Endothelial cell of umbilical vein (primary cell): ENCODE measurements at regions not wholly inside any gene's neighbourhood (a gene's known extent, or its start where the extent isn't known, plus 50 kb on each side); places are given as distances from the start of the nearest gene placed in this dataset.

Experiments used
- BruUV-seq: library from RNA; stranded (reverse); fragments of 400-500 nt; replicated peaks from 2 replicates; lab custom pipeline; 2021; lab: Mats Ljungman, UMichigan
- CTCF ChIA-PET: fragments of 300-600, 350-600 bp; sonication (Branson Sonifier 250); formaldehyde crosslinking; loops from one replicate; lab custom pipeline; 2021; ENCODE audit warnings: antibody characterized with exemption, inconsistent platforms; lab: Charles Lee
- POLR2A ChIA-PET: fragments of 300-600, 350-600 bp; sonication (Branson Sonifier 250); formaldehyde crosslinking; loops from one replicate; lab custom pipeline; 2021; ENCODE audit warnings: antibody characterized with exemption, inconsistent platforms; lab: Charles Lee
- DNase-seq: peaks from one replicate; pipeline ENCODE4 v3.0.0-alpha.2; 2011; ENCODE audit warnings: low read depth, low spot score
- FAIRE-seq: peaks from 2 replicates; lab custom pipeline; 2011; peaks lifted over from hg19 to GRCh38; lab: Jason Lieb, UNC
- H2AFZ ChIP-seq: 2 replicates; pipeline ENCODE4 v1.6.0; 2012; ENCODE audit warnings: low read depth, low read length, control low read depth, inconsistent platforms
- H3K27ac ChIP-seq: 2 replicates; pipeline ENCODE4 v1.5.1; 2011; ENCODE audit warnings: low read depth, mild to moderate bottlenecking, control low read depth, low read length, moderate library complexity; ENCODE audit not compliant: insufficient read depth
- H3K27me3 ChIP-seq, 2 experiments: 2 replicates each; pipeline versions ENCODE4 v1.6.0 to v1.6.1; 2011; ENCODE audit warnings: low read length in 2 of 2, mixed read lengths in 1 of 2; ENCODE audit not compliant: control insufficient read depth in 2 of 2, insufficient read depth in 2 of 2
- H3K36me3 ChIP-seq, 2 experiments: 2 replicates in 1 of 2; 3 replicates in 1 of 2; pipeline ENCODE4 v1.5.1; 2011; ENCODE audit warnings: low read length in 2 of 2, mild to moderate bottlenecking in 1 of 2, moderate library complexity in 1 of 2; ENCODE audit not compliant: control insufficient read depth in 2 of 2, insufficient read depth in 2 of 2; ENCODE audit errors: extremely low read depth in 1 of 2
- H3K4me1 ChIP-seq: 3 replicates; pipeline ENCODE4 v1.5.1; 2011; ENCODE audit warnings: mild to moderate bottlenecking, low read length; ENCODE audit not compliant: control insufficient read depth, insufficient read depth; ENCODE audit errors: extremely low read depth
- H3K4me2 ChIP-seq: 2 replicates; pipeline ENCODE4 v1.6.1; 2011; ENCODE audit warnings: low read length, control low read depth, mixed read lengths; ENCODE audit not compliant: insufficient read depth
- H3K4me3 ChIP-seq, 3 experiments: fragments of 200-600 bp in 1 of 3; sonication (generic), shearing (Covaris generic) in 1 of 3; replicated peaks in 1 of 3; 2 replicates each; pipeline ENCODE4 v1.5.1; 2011 to 2016; ENCODE audit warnings: control low read depth in 3 of 3, low read length in 3 of 3, mild to moderate bottlenecking in 2 of 3, inconsistent platforms in 1 of 3, low read depth in 1 of 3, moderate library complexity in 1 of 3; ENCODE audit not compliant: insufficient read depth in 1 of 3
- H3K79me2 ChIP-seq: 2 replicates; pipeline ENCODE4 v1.6.0; 2012; ENCODE audit warnings: low read length, inconsistent platforms; ENCODE audit not compliant: control insufficient read depth, insufficient read depth
- H3K9ac ChIP-seq: replicated peaks from 2 replicates; pipeline ENCODE3; 2011; ENCODE audit warnings: low read length, control low read depth; ENCODE audit not compliant: insufficient read depth; ENCODE audit errors: extremely low read depth
- H3K9me1 ChIP-seq: replicated peaks from 3 replicates; pipeline ENCODE4 v1.6.0; 2011; ENCODE audit warnings: mild to moderate bottlenecking, low read length; ENCODE audit not compliant: control insufficient read depth, insufficient read depth; ENCODE audit errors: extremely low read depth
- H3K9me3 ChIP-seq: replicated peaks from 2 replicates; pipeline ENCODE4 v1.5.1; 2012; ENCODE audit warnings: low read length, inconsistent platforms; ENCODE audit not compliant: control insufficient read depth, insufficient read depth
- H4K20me1 ChIP-seq: replicated peaks from 2 replicates; pipeline ENCODE3; 2011; ENCODE audit warnings: mild to moderate bottlenecking, low read length; ENCODE audit not compliant: control insufficient read depth, insufficient read depth; ENCODE audit errors: extremely low read depth
- FOS ChIP-seq: IDR thresholded peaks from 2 replicates; pipeline ENCODE4 v1.6.1; 2011; ENCODE audit warnings: mild to moderate bottlenecking, low read length, moderate library complexity, borderline replicate concordance; ENCODE audit not compliant: insufficient read depth
- GATA2 ChIP-seq: IDR thresholded peaks from 2 replicates; pipeline ENCODE4 v1.7.0; 2011; ENCODE audit warnings: low read depth, mild to moderate bottlenecking, moderate library complexity, mixed read lengths, low read length; ENCODE audit not compliant: insufficient read length, insufficient read depth
- POLR2A ChIP-seq: IDR thresholded peaks from 2 replicates; pipeline ENCODE4 v1.6.1; 2012; ENCODE audit warnings: low read depth, mild to moderate bottlenecking, control low read depth, low read length
- POLR2AphosphoS5 ChIP-seq: IDR thresholded peaks from 2 replicates; pipeline ENCODE4 v1.6.1; 2012; ENCODE audit warnings: low read depth, mild to moderate bottlenecking, control low read depth, low read length, moderate library complexity; ENCODE audit not compliant: insufficient read depth
- dilution Hi-C: fragments of 300-500 bp; cut with MboI; formaldehyde crosslinking; loops from one replicate; pipeline ENCODE4 v1.15.0; 2019; ENCODE audit warnings: low sequenced_read_pairs; ENCODE audit not compliant: extremely low pct_ligation_motif_present
- intact Hi-C: fragments of 100-400 bp; cut with micrococcal nuclease; formaldehyde crosslinking; loops from one replicate; pipeline ENCODE4 v1.10.0; 2022
- TF ChIP-seq, protein P1 (sequence below), 2 donors: IDR thresholded peaks; 1 replicate in 1 of 2; 2 replicates in 1 of 2; pipeline ENCODE4 v1.5.1; 2011; ENCODE audit warnings: low read length in 2 of 2, mild to moderate bottlenecking in 2 of 2, moderate library complexity in 2 of 2, control low read depth in 1 of 2, inconsistent platforms in 1 of 2, low read depth in 1 of 2; ENCODE audit not compliant: insufficient read depth in 1 of 2; ENCODE audit errors: extremely low read depth in 1 of 2

DNA sequence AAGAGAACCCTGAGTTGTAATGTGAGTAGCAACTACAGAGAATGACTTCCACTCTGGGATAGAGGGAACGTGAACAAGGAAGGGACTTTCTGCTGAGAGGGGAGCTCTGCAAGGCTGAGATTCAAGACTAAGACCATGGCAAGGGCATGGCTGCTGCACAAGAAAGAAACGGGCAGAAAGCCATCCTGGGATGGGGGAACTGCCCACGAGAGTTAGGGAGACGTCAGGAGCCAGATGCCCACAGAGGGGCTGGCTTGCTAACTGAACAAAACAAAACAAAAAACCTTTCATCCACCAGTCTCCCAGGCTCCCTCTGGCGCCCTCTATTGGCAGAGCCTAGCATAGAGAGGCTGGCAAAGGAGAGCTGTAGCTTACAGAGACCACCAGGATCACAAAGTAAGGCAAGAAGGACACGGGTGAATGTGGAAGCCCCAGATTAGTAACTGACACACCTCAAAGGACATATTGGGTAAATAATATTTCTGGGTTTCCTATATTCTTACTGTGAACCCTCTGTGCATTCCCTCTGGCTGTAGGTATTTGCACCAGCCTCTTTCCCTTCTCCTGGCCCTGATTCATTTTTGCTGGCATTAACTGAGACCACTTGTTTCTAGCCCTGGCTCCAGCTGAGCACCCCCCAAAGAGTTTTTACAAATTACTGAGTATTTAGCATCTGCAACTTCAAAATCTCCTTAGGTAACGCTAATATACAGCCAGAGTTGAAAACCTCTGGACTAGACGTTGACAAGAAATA, 338.3 kb downstream of the EMP1 start:
- POLR2A ChIA-PET: no interaction called here

More for the DNA sequence above, 338.3 kb downstream of the EMP1 start:
- H3K79me2 ChIP-seq: no peaks in the 10 kb centered on the region
- no peak overlapping the region for H3K4me2 ChIP-seq
- peaks cover 0 to 3% of the 10 kb centered on the region in 2 experiments for H3K27me3 ChIP-seq
- FAIRE-seq (peak; percentile 88), DNase-seq (peak; percentile 68)
- no peak overlapping the region for H3K27ac ChIP-seq
- H3K9me1 ChIP-seq: no peaks in the 10 kb centered on the region
- CTCF ChIA-PET: interaction anchor here (0.5 to 3.4 kb wide), 47 partner anchors 11 to 743 kb away, joined by 3 to 55 read pairs (median 3); no protein-coding TSS in a partner anchor
- no peaks in the 10 kb centered on the region for H3K36me3 ChIP-seq
- H3K9me3 ChIP-seq: no peaks in the 10 kb centered on the region
- H2AFZ ChIP-seq: peak overlapping the region; percentile 51
- no peak overlapping the region for H3K9ac ChIP-seq
- no peak for TF ChIP-seq GATA2
- TF ChIP-seq FOS: no peak
- no peak for TF ChIP-seq POLR2A
- TF ChIP-seq, protein P1, sequence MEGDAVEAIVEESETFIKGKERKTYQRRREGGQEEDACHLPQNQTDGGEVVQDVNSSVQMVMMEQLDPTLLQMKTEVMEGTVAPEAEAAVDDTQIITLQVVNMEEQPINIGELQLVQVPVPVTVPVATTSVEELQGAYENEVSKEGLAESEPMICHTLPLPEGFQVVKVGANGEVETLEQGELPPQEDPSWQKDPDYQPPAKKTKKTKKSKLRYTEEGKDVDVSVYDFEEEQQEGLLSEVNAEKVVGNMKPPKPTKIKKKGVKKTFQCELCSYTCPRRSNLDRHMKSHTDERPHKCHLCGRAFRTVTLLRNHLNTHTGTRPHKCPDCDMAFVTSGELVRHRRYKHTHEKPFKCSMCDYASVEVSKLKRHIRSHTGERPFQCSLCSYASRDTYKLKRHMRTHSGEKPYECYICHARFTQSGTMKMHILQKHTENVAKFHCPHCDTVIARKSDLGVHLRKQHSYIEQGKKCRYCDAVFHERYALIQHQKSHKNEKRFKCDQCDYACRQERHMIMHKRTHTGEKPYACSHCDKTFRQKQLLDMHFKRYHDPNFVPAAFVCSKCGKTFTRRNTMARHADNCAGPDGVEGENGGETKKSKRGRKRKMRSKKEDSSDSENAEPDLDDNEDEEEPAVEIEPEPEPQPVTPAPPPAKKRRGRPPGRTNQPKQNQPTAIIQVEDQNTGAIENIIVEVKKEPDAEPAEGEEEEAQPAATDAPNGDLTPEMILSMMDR (IDR thresholded peaks at IDR 0.05; ENCODE audit: extremely low read depth in 1 of 2, insufficient read depth in 1 of 2, low read depth in 1 of 2, low read length in 2 of 2): peak; percentile 89 to 98
- TF ChIP-seq POLR2AphosphoS5: no peak
- no peaks in the 10 kb centered on the region for H4K20me1 ChIP-seq
- intact Hi-C loops: loop anchor here (1.0 kb wide), 3 partner anchors 173 to 280 kb away; no protein-coding TSS in a partner anchor
- no peak overlapping the region for H3K4me3 ChIP-seq
- dilution Hi-C loops: no loop called here
- no peaks in the 10 kb centered on the region for H3K4me1 ChIP-seq
- no TSS peak for BruUV-seq
